ENCODE measurements at regions not wholly inside any gene's neighbourhood (a gene's known extent, or its start where the extent isn't known, plus 50 kb on each side); places are given as distances from the start of the nearest gene placed in this dataset.

DNA sequence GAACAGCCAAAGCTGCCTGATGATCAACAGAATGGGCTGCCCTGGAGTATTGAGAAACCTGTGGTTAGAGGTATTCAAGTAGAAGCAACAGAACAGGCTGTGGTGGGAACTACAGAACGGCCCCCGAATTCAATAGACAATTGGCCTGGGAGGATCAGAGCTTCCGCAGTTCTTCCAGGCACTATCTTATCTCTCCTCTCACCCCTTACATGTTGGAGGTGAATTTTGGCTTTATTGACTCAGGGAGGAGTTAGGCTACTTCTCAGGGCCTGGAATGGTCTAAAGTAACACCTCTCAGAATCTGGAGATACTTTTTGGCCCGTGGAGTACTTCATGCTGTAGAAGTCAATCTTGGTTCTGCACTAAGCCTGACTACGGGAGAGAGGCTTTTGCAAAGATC lies 253.0 kb downstream of the PRDM2 start:
- intact Hi-C loops (cut with micrococcal nuclease), result no loop called here
- Mint-ChIP-seq H3K4me1 (no peaks in the 10 kb centered on the region), H3K9me3 (ENCODE audit: insufficient read depth) (no peaks in the 10 kb centered on the region), H3K27ac (no peak overlapping the region), H3K4me3 (no peak overlapping the region), H3K27me3 (peaks cover 35% of the 10 kb centered on the region)
- CTCF ChIA-PET, result no interaction called here
- WGBS (ENCODE audit: insufficient coverage), result 81% methylated on average over 2 of the region's 5 CpGs
- no peaks in the 10 kb centered on the region for H4K20me1 ChIP-seq (ENCODE audit: control insufficient read depth, insufficient read depth, low read length, poor library complexity, severe bottlenecking)
- DNase-seq (no peak), ATAC-seq (ENCODE audit: low read depth) (no peak)
- H2AFZ ChIP-seq (ENCODE audit: insufficient read depth, low read depth, low read length, poor library complexity, severe bottlenecking), result no peak overlapping the region
- no peak overlapping the region for H3K4me2 ChIP-seq (replicated peaks; ENCODE audit: low read depth, low read length, poor library complexity, severe bottlenecking)
- no peak overlapping the region for H3K27ac ChIP-seq (ENCODE audit: low read length in 2 of 2)
- POLR2A ChIA-PET, result no interaction called here
- H3K9ac ChIP-seq (ENCODE audit: low read length), result no peak overlapping the region
- TF ChIP-seq, protein P1, sequence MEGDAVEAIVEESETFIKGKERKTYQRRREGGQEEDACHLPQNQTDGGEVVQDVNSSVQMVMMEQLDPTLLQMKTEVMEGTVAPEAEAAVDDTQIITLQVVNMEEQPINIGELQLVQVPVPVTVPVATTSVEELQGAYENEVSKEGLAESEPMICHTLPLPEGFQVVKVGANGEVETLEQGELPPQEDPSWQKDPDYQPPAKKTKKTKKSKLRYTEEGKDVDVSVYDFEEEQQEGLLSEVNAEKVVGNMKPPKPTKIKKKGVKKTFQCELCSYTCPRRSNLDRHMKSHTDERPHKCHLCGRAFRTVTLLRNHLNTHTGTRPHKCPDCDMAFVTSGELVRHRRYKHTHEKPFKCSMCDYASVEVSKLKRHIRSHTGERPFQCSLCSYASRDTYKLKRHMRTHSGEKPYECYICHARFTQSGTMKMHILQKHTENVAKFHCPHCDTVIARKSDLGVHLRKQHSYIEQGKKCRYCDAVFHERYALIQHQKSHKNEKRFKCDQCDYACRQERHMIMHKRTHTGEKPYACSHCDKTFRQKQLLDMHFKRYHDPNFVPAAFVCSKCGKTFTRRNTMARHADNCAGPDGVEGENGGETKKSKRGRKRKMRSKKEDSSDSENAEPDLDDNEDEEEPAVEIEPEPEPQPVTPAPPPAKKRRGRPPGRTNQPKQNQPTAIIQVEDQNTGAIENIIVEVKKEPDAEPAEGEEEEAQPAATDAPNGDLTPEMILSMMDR (IDR thresholded peaks at IDR 0.05), result no peak
- TF ChIP-seq EZH2 (IDR thresholded peaks at IDR 0.05; ENCODE audit: borderline replicate concordance, insufficient read depth, low read depth, low read length, poor library complexity, severe bottlenecking), result no peak
- no peaks in the 10 kb centered on the region for H3K4me1 ChIP-seq (ENCODE audit: control insufficient read depth in 2 of 2, insufficient read depth in 2 of 2, low read length in 2 of 2)
- no peak overlapping the region for H3K4me3 ChIP-seq (ENCODE audit: control extremely low read depth in 1 of 5, extremely low read depth in 1 of 5, insufficient read depth in 1 of 5, low read depth in 2 of 5, low read length in 4 of 5)
- no peaks in the 10 kb centered on the region for H3K36me3 ChIP-seq (replicated peaks in 1 of 2; ENCODE audit: control extremely low read depth in 1 of 2, control insufficient read depth in 1 of 2, extremely low read depth in 1 of 2, insufficient read depth in 2 of 2, low read length in 1 of 2)
- H3K9me3 ChIP-seq (ENCODE audit: control extremely low read depth in 1 of 3, control insufficient read depth in 2 of 3, insufficient read depth in 1 of 3, low read length in 2 of 3), result no peaks in the 10 kb centered on the region
- peaks cover 0 to 3% (median 0%) of the 10 kb centered on the region in 4 experiments for H3K27me3 ChIP-seq (replicated peaks in 1 of 4; ENCODE audit: control extremely low read depth in 1 of 4, control insufficient read depth in 3 of 4, insufficient read depth in 4 of 4, low read length in 3 of 4)
- H3K79me2 ChIP-seq (ENCODE audit: control insufficient read depth, insufficient read depth, low read length), result no peaks in the 10 kb centered on the region

DNA sequence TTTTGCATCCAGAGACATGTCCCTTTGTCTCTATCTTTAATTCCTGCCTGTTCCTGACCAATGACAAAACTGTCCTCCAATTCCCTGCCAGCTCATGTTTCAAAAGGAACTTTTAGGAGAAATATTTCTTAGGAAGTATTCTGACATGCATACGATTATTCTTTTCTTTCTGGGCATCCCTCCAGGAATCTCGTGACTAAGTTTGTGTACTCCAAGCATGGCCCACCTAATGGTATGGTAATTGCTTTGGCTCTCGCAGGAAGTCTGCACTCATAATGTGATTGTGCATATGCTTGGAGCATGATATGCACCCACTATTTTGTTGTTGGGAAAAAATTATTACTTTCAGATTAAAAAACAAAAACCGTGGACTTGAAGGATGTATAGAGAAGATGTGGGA lies 256.4 kb downstream of the PRDM2 start:
- H3K4me1 Mint-ChIP-seq, result no peaks in the 10 kb centered on the region
- ATAC-seq (ENCODE audit: low read depth), result no peak
- Histone ChIP-seq H3K4me2 (replicated peaks; ENCODE audit: low read depth, low read length, poor library complexity, severe bottlenecking) (no peak overlapping the region), H3K4me1 (ENCODE audit: control insufficient read depth in 2 of 2, insufficient read depth in 2 of 2, low read length in 2 of 2) (no peaks in the 10 kb centered on the region), H4K20me1 (ENCODE audit: control insufficient read depth, insufficient read depth, low read length, poor library complexity, severe bottlenecking) (no peaks in the 10 kb centered on the region), H3K79me2 (ENCODE audit: control insufficient read depth, insufficient read depth, low read length) (no peaks in the 10 kb centered on the region), H3K27ac (ENCODE audit: low read length in 2 of 2) (no peak overlapping the region), H3K4me3 (ENCODE audit: control extremely low read depth in 1 of 5, extremely low read depth in 1 of 5, insufficient read depth in 1 of 5, low read depth in 2 of 5, low read length in 4 of 5) (no peak overlapping the region), H3K9ac (ENCODE audit: low read length) (no peak overlapping the region), H3K27me3 (replicated peaks in 1 of 4; ENCODE audit: control extremely low read depth in 1 of 4, control insufficient read depth in 3 of 4, insufficient read depth in 4 of 4, low read length in 3 of 4) (peaks cover 0 to 4% (median 0%) of the 10 kb centered on the region in 4 experiments), H3K9me3 (ENCODE audit: control extremely low read depth in 1 of 3, control insufficient read depth in 2 of 3, insufficient read depth in 1 of 3, low read length in 2 of 3) (no peaks in the 10 kb centered on the region), H2AFZ (ENCODE audit: insufficient read depth, low read depth, low read length, poor library complexity, severe bottlenecking) (no peak overlapping the region), H3K36me3 (replicated peaks in 1 of 2; ENCODE audit: control extremely low read depth in 1 of 2, control insufficient read depth in 1 of 2, extremely low read depth in 1 of 2, insufficient read depth in 2 of 2, low read length in 1 of 2) (no peaks in the 10 kb centered on the region)
- no peak overlapping the region for H3K4me3 Mint-ChIP-seq
- DNase-seq, result no peak
- H3K9me3 Mint-ChIP-seq (ENCODE audit: insufficient read depth), result no peaks in the 10 kb centered on the region
- ChIA-PET POLR2A (no interaction called here), CTCF (interaction anchor here (1.3 kb wide), 1 partner anchor 292 kb away, joined by 3 read pairs; no protein-coding TSS in a partner anchor)
- WGBS (ENCODE audit: insufficient coverage), result 77% methylated on average over 4 of the region's 4 CpGs
- TF ChIP-seq, protein P1 (IDR thresholded peaks at IDR 0.05), result no peak
- no peak for TF ChIP-seq EZH2 (IDR thresholded peaks at IDR 0.05; ENCODE audit: borderline replicate concordance, insufficient read depth, low read depth, low read length, poor library complexity, severe bottlenecking)
- intact Hi-C loops (cut with micrococcal nuclease), result no loop called here
- no peak overlapping the region for H3K27ac Mint-ChIP-seq
- H3K27me3 Mint-ChIP-seq, result peaks cover 45% of the 10 kb centered on the region

All from B cell (primary cell).